ENCODE measurements at regions not wholly inside any gene's neighbourhood (a gene's known extent, or its start where the extent isn't known, plus 50 kb on each side); places are given as distances from the start of the nearest gene placed in this dataset.

DNA sequence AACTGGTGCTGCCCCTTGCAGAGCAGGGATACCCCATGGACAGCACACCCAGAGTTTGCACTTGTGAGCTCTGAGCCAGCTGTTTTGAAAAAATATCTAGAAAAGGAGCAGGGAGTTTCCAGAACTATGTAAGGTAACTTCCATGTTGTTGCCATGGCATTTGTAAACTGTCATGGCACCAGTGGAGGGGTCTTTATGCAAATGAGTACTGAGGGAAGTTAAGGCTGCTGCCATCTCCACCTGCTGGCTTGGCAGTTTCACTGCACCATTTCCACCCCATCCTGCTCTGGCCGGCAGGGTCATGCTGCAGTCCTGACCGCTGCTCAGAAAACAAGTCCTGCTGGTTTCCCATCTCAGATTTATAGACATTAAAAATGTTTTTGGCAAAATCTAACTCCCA is 52.3 kb upstream of the SNTG2 start:
- H3K27ac ChIP-seq = no peak overlapping the region
- intact Hi-C loops (cut with DNase I) = no loop called here
- TF ChIP-seq EP300 (IDR thresholded peaks at IDR 0.05) = no peak
- no peak for TF ChIP-seq CTCF (IDR thresholded peaks at IDR 0.05)
- no peak for TF ChIP-seq POLR2A (IDR thresholded peaks at IDR 0.05)
- no peak for DNase-seq
- WGBS, 3 donors = 48 to 72% (median 59%) methylated on average over 2 of the region's 2 CpGs
- H3K9me3 ChIP-seq = no peaks in the 10 kb centered on the region
- H3K36me3 ChIP-seq = no peaks in the 10 kb centered on the region
- H3K4me3 ChIP-seq = no peak overlapping the region
- no peaks in the 10 kb centered on the region for H3K4me1 ChIP-seq (ENCODE audit: insufficient read depth)
- no peaks in the 10 kb centered on the region for H3K27me3 ChIP-seq

DNA sequence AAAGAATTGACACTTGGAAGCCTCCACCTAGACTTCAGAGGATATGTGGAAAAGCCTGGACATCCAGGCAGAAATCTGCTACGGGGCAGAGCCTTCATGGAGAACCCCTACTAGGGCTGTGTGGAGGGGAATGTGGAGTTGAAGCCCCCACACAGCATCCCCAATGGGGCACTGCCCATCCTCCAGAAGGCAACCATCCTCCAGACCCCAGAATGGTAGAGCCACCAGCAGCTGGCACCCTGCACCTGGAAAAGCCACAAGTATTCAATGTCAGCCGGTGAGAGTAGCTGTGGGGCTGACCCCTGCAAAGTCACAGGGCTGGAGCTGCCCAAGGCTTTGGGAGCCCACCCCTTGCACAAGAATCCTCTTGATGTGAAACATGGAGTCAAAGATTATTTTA is 53.6 kb upstream of the SNTG2 start:
- Histone ChIP-seq H3K4me1 (ENCODE audit: insufficient read depth) (no peaks in the 10 kb centered on the region), H3K9me3 (no peaks in the 10 kb centered on the region), H3K27ac (no peak overlapping the region), H3K4me3 (no peak overlapping the region), H3K36me3 (no peaks in the 10 kb centered on the region), H3K27me3 (no peaks in the 10 kb centered on the region)
- intact Hi-C loops (cut with DNase I) = no loop called here
- no peak for DNase-seq
- 97 to 100% (median 100%) methylated on average over 2 of the region's 2 CpGs for WGBS, 3 donors
- TF ChIP-seq POLR2A (IDR thresholded peaks at IDR 0.05) (no peak), EP300 (IDR thresholded peaks at IDR 0.05) (no peak), CTCF (IDR thresholded peaks at IDR 0.05) (no peak)

DNA sequence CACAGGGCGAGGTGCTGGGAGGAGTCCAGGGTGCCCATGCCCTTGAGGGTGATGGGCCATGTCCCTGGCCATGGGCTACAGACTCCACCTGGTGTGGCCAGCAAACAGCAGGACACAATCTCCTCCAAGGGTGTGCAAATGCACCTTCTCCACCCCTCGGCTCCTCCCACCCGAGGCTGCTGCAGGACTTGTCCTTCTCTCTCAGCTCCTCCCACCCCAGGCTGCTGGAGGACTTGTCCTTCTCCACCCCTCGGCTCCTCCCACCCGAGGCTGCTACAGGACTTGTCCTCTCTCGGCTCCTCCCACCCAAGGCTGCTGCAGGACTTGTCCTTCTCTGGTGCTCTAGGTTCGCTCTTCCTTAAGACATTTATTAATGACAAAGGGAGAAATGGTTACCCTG is 57.3 kb upstream of the SNTG2 start:
- no peak for DNase-seq
- intact Hi-C loops (cut with DNase I) = no loop called here
- H3K36me3 ChIP-seq = no peaks in the 10 kb centered on the region
- no peaks in the 10 kb centered on the region for H3K4me1 ChIP-seq (ENCODE audit: insufficient read depth)
- H3K27me3 ChIP-seq = no peaks in the 10 kb centered on the region
- 37 to 46% (median 43%) methylated on average over 7 of the region's 7 CpGs for WGBS, 3 donors
- H3K27ac ChIP-seq = no peak overlapping the region
- no peak overlapping the region for H3K4me3 ChIP-seq
- TF ChIP-seq CTCF (IDR thresholded peaks at IDR 0.05) (no peak), EP300 (IDR thresholded peaks at IDR 0.05) (no peak), POLR2A (IDR thresholded peaks at IDR 0.05) (no peak)
- H3K9me3 ChIP-seq = no peaks in the 10 kb centered on the region

DNA sequence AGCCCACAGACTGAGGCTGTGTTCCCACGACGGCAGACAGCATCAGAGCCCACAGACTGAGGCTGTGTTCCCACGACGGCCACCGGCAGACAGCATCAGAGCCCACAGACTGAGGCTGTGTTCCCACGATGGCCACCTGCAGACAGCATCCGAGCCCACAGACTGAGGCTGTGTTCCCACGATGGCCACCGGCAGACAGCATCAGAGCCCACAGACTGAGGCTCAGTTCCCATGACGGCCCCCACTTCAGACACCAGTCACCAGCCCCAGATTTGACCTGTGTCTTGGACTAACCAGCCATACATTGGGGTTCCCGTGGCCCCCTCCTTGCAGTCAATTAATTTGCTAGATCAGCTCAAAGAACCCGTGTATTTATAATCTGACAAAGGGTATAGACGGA is 57.8 kb upstream of the SNTG2 start:
- Histone ChIP-seq H3K36me3 (no peaks in the 10 kb centered on the region), H3K27me3 (no peaks in the 10 kb centered on the region), H3K27ac (no peak overlapping the region), H3K9me3 (no peaks in the 10 kb centered on the region), H3K4me1 (ENCODE audit: insufficient read depth) (no peaks in the 10 kb centered on the region), H3K4me3 (no peak overlapping the region)
- TF ChIP-seq POLR2A (IDR thresholded peaks at IDR 0.05) = no peak
- no peak for TF ChIP-seq CTCF (IDR thresholded peaks at IDR 0.05)
- no peak for TF ChIP-seq EP300 (IDR thresholded peaks at IDR 0.05)
- 87 to 88% (median 87%) methylated on average over 13 of the region's 13 CpGs for WGBS, 3 donors
- intact Hi-C loops (cut with DNase I) = no loop called here
- DNase-seq = no peak

- Histone ChIP-seq H3K4me1 (ENCODE audit: insufficient read depth) (no peaks in the 10 kb centered on the region), H3K27ac (no peak overlapping the region), H3K36me3 (no peaks in the 10 kb centered on the region), H3K9me3 (no peaks in the 10 kb centered on the region), H3K27me3 (no peaks in the 10 kb centered on the region), H3K4me3 (no peak overlapping the region)
- 86 to 93% (median 93%) methylated on average over 11 of the region's 11 CpGs for WGBS, 3 donors
- DNase-seq = no peak
- intact Hi-C loops (cut with DNase I) = no loop called here
- no peak for TF ChIP-seq POLR2A (IDR thresholded peaks at IDR 0.05)
- TF ChIP-seq EP300 (IDR thresholded peaks at IDR 0.05) = no peak
- no peak for TF ChIP-seq CTCF (IDR thresholded peaks at IDR 0.05)
These were observed 58.2 kb upstream of the SNTG2 start for GRCh38 chr2:892401-892800.

Measured in ovary (tissue), 7 donors.